Adrenal gland (tissue), 5 donors: ENCODE measurements at regions not wholly inside any gene's neighbourhood (a gene's known extent, or its start where the extent isn't known, plus 50 kb on each side); places are given as distances from the start of the nearest gene placed in this dataset.

Source experiments
- POLR2A ChIP-seq, 2 donors: fragments of 450-650 bp; IDR thresholded peaks; one replicate each; pipeline ENCODE4 v1.6.1; 2017; ENCODE audit warnings: antibody characterized with exemption in 2 of 2, mild to moderate bottlenecking in 2 of 2, moderate library complexity in 1 of 2
- TF ChIP-seq, protein P1 (sequence below), 6 experiments: fragments of 450-650 bp in 4 of 6; fragments of 200-600 bp in 2 of 6; sonication (generic) in 1 of 6; IDR thresholded peaks; 1 replicate in 5 of 6; 2 replicates in 1 of 6; pipeline versions ENCODE4 v1.5.1 to v1.8.0; 2016 to 2021; ENCODE audit warnings: antibody characterized with exemption in 6 of 6, mild to moderate bottlenecking in 2 of 6, moderate library complexity in 1 of 6
- donor health status: DM: no; HTN: no; CAD: no.

DNA sequence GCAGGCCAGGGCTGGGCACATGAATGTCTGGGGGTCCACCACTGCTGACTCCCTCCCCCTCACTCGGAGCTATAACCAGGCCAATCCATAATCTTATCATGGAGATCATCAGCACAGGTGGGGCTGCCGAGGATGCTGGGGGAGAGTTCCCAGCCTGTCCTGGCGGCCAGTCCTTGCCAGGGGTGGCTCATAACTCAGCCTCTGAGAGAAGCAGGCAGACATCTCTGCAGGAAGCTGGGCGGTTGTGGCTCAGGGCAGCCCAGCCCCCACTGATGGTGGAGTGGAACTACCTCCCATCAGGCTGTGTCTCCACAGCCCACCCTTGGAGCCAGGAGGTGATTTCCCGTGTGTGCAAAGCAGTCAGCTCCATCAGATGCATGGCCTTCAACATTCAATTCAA lies 109.4 kb upstream of the ZNF92 start:
- TF ChIP-seq, protein P1, sequence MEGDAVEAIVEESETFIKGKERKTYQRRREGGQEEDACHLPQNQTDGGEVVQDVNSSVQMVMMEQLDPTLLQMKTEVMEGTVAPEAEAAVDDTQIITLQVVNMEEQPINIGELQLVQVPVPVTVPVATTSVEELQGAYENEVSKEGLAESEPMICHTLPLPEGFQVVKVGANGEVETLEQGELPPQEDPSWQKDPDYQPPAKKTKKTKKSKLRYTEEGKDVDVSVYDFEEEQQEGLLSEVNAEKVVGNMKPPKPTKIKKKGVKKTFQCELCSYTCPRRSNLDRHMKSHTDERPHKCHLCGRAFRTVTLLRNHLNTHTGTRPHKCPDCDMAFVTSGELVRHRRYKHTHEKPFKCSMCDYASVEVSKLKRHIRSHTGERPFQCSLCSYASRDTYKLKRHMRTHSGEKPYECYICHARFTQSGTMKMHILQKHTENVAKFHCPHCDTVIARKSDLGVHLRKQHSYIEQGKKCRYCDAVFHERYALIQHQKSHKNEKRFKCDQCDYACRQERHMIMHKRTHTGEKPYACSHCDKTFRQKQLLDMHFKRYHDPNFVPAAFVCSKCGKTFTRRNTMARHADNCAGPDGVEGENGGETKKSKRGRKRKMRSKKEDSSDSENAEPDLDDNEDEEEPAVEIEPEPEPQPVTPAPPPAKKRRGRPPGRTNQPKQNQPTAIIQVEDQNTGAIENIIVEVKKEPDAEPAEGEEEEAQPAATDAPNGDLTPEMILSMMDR (IDR thresholded peaks at IDR 0.05), result no peak
- no peak for TF ChIP-seq POLR2A (IDR thresholded peaks at IDR 0.05)
